SH-SY5Y (cell line): ENCODE measurements at regions not wholly inside any gene's neighbourhood (a gene's known extent, or its start where the extent isn't known, plus 50 kb on each side); places are given as distances from the start of the nearest gene placed in this dataset.

ENCODE experiments used
- GATA2 ChIP-seq: IDR thresholded peaks from 2 replicates; pipeline ENCODE4 v1.6.1; 2011; ENCODE audit warnings: mild to moderate bottlenecking, low read depth, low read length
- GATA3 ChIP-seq: IDR thresholded peaks from 2 replicates; pipeline ENCODE4 v1.6.1; 2011; ENCODE audit warnings: low read depth, mild to moderate bottlenecking, low read length, moderate library complexity

GRCh38 chr2:128632501-128632800 is 313.8 kb upstream of the HS6ST1 start:
- TF ChIP-seq GATA3 = no peak
- TF ChIP-seq GATA2 = no peak
